HG03095 (cell line): ENCODE measurements at regions not wholly inside any gene's neighbourhood (a gene's known extent, or its start where the extent isn't known, plus 50 kb on each side); places are given as distances from the start of the nearest gene placed in this dataset.
"Not testable (repeated sequence)": the region's sequence is repeated elsewhere in the genome, so short reads cannot be mapped to it uniquely, and the experiment has no call there.

Source experiments
- ATAC-seq: cut with Tn5 transposase; IDR thresholded peaks from one replicate; pipeline ENCODE4 v1.9.1; 2021; ENCODE audit warnings: moderate library complexity; ENCODE audit not compliant: unreplicated experiment

DNA sequence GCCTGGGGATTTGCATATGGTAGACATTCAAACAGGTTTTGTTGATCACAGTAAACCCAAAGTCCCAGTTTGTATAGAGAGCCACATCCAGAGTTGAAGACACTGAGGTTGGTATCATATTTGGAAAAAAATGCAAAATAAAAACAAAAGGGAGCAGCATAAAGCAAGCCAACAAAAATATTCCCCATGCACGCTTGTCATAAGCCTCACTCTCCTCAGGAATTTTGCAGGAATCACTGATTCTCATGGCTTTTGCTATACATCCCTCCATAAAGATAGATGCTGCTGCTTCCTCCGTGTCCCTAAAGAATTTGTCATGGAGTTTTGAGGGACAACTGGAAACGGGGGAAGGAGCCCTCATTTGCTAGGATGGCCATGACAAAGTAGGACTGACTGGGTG, 108.8 kb upstream of the TCF4 start:
- ATAC-seq = no peak

DNA sequence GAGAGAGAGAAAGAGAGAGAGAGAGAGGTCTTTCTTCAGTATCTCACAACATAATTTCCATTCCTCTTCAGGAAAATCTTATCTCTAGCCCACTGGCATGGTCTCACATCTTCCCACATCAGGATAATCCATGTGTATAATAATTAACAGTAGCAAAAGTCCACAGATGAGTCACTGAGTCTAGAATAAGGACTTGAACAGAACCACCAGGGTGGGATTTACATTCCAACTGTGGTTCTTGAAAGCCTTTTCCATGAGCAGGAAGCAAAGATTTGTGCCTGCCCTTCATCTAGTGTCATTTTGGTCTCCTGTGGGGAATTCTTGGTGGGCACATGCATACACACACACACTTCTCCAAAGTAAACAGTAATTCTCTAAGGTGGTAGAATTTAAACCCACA, 107.1 kb upstream of the TCF4 start:
- ATAC-seq = no peak

DNA sequence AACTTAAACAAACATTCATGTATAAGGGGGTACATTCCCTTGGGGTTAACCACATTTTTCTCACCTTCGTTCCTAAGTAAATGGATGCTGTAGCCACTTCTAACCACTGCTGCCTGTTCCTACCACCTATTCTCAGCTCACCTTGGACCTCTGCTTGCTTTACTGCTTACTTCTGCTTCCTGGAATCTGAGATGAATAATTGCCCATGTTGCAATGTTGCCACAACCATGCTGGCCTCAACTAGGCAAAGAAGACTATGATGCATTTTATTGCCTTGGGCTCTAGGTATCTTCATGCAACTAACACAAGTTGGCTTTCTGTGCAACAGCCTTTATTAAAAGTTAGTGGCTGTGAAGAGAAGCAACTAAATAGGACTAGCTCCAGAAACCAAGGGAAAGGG, 106.3 kb upstream of the TCF4 start:
- ATAC-seq = no peak

- no peak for ATAC-seq
These were observed 100.0 kb upstream of the TCF4 start for GRCh38 chr18:55688030-55688429.

- no peak for ATAC-seq
These were observed 99.1 kb upstream of the TCF4 start for GRCh38 chr18:55687106-55687505.

- ATAC-seq = no peak
These were observed 97.6 kb upstream of the TCF4 start for GRCh38 chr18:55685638-55686037.

- ATAC-seq = no peak
These were observed 84.8 kb upstream of the TCF4 start for GRCh38 chr18:55672574-55673361.

- ATAC-seq = no peak
These were observed 77.5 kb upstream of the TCF4 start for GRCh38 chr18:55665506-55665905.

DNA sequence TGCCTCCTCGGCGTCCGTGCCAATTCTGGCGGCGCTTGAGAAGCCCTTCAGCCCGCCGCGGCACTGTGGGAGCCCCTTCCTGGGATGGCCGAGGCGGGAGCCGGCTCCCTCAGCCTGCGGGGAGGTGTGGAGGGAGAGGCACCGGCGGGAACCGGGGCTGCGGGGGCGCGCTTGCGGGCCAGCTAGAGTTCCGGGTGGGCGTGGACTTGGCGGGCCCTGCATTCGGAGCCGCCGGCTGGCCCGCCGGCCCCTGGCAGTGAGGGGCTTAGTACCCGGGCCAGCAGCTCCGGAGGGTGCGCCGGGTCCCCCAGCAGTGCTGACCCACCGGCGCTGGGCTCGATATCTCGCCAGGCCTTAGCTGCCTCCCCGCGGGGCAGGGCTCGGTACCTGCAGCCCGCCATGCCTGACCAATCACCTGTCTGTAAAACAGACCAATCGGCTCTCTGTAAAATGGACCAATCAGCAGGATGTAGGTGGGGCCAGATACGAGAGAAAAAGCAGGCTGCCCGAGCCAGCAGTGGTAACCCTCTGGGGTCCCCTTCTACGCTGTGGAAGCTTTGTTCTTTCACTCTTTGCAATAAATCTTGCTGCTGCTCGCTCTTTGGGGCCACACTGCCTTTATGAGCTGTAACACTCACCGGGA, 76.9 kb upstream of the TCF4 start:
- ATAC-seq = not testable (repeated sequence)

DNA sequence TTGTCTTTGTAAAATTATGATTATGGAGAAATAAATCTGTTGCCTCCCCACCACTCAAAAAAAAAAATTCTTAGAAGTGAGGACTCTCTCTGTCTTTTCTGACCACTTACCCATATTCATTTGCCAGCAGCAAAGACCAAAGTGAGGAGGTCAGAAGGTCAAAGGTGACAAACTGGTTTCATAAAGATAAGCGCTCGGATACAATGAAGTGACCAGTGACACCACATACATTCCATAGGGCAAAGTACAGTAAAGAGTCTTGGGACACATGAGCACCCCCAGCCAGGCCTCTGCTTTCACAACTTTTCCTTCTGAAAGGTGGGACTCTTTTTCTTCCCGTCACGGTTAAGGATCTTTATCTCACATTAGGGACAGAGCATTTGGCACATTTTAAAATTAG, 75.9 kb upstream of the TCF4 start:
- ATAC-seq = no peak

DNA sequence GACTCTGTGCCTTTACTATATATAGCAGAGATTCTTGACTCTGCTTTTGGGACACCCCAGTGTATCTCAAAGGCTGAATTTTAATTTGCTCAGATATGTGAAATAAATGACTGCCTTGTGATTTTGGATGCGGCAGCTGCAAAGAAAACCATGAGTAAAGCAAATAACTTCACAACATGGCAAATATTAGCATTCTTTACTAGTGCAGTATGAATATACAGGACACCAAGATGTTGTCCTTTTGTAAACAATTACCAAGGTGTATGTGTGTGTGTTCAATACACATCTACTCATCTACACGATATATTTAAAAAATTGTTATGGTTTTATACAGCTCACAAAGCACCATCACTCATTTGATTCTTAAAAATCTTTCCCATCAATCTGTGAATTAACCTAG, 70.6 kb upstream of the TCF4 start:
- no peak for ATAC-seq

DNA sequence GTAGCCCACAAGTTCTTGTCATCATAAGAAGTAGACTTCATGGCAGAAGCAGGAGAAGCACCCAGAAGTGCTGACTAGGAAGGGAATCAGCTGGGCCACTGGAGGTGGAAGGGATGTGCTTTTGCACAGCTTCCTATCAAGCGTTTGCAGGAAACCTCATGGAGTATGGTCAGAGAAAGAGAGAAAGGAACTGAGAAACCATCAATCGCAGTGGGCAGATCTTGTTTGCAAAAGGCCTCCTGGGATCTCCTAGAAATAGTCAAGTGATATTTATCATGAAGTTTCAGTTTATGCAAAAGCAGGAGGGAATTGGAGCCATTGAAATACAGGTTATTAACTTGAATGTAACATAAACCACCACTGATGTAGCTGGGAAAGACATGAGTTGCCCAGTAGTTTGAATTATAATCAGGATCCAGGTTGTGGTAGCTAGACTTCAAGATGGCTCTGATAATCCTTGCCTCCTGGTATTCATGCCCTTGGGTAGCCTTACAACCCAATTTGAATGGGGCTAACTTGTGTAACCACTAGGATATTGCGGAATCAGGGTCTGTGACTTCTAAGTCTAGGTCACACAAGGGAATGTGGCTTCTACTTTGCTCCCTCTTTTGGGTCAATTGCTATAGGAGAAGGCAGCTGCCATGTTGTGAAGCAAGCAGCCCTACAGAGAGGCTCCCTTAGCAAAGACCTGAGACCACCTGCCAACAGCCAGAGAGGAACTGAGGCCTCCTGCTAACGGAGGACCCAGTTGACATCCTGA, 69.8 kb upstream of the TCF4 start:
- ATAC-seq = no peak

- no peak for ATAC-seq
These were observed 67.0 kb upstream of the TCF4 start for GRCh38 chr18:55654986-55655385.

GRCh38 chr18:55651236-55651635, 63.2 kb upstream of the TCF4 start:
- ATAC-seq = no peak

DNA sequence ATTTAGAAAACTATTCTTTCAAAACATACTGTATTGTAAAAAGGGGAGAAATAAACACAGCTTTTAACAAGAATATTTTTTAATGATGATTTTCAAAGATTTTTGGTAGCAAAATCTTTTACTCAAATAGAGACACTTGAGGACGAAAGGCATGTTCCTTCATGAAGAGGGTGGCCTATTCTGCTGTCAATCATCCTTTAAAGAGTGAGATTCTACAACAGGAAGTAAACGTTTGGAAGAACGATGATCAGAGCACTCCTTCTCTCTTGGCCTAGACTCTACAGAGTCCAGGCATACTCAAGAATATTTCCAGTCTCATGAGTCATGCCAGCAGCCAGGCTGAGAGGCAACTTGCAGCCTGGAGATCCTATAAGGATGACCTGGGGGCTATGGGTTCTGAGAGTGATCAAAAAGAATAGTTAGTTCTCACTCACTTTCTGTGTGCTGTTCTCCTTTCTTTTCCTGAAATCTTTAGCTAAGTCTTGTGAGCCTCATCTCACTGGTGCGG, 62.4 kb upstream of the TCF4 start:
- no peak for ATAC-seq

- ATAC-seq = no peak
These were observed 59.3 kb upstream of the TCF4 start for GRCh38 chr18:55647331-55647730.

DNA sequence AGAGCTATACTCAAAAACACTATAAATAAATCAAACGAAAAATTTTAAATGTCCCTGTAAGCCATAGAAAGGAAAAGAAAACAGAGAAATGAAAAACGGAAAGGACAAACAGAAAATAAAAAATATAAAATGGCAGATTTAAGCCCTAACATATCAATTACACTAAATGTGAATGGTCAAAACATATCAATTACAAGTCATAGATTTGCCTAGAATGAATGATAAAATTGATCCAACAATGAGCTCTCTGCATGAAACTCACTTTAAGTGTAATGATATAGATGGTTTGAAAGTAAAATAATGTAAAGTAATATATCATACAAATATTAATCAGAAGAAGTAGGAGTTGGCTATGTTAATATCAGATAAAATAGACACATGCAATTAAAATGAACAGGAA, 54.2 kb upstream of the TCF4 start:
- ATAC-seq = no peak

DNA sequence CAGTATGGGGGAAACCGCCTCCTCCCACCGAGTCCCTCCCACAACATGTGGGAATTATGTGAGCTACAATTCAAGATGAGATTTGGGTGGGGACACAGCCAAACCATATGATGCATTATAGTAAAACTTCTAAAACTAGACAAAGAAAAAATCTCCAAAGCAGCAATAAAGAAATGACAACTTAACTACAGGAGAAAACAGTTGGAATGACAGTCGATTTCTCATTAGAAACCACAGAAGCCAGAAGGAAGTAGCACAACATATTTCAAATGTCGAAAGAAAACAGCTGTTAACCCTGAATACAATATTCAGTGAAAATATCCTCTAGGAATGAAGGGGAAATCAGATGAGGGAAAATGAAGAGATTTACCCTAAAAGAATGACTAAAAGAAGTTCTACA, 53.5 kb upstream of the TCF4 start:
- ATAC-seq = no peak
